ENCODE measurements at regions not wholly inside any gene's neighbourhood (a gene's known extent, or its start where the extent isn't known, plus 50 kb on each side); places are given as distances from the start of the nearest gene placed in this dataset.

GRCh38 chr15:68501616-68502015, 69.7 kb upstream of the ITGA11 start:
- no peak overlapping the region for H3K4me3 ChIP-seq (ENCODE audit: insufficient read depth, low read depth, low read length)
- H2BK120ac ChIP-seq (ENCODE audit: low read depth, low read length), result no peak overlapping the region
- in situ Hi-C loops (cut with MboI; ENCODE audit: low sequenced_read_pairs) (no loop called here), dilution Hi-C loops (cut with HindIII; ENCODE audit: low sequenced_read_pairs, unreplicated experiment) (no loop called here), intact Hi-C loops (cut with micrococcal nuclease) (no loop called here)
- no peak overlapping the region for H3K18ac ChIP-seq (ENCODE audit: low read depth, low read length)
- H3K4me1 ChIP-seq (ENCODE audit: control insufficient read depth, insufficient read depth, low read length), result peaks cover 11% of the 10 kb centered on the region
- H3K9ac ChIP-seq (ENCODE audit: low read depth, low read length), result no peak overlapping the region
- ATAC-seq (ENCODE audit: low read depth) (no peak), DNase-seq (no peak)
- H3K56ac ChIP-seq (ENCODE audit: extremely low read depth, insufficient read depth, low read length), result no peak overlapping the region
- H2BK5ac ChIP-seq (ENCODE audit: low read depth, low read length, poor library complexity, severe bottlenecking), result no peak overlapping the region
- WGBS, 2 experiments (ENCODE audit: extremely low coverage in 2 of 2, insufficient read length in 1 of 2), result 95% methylated on average over 2 of the region's 2 CpGs; no CpG with 5 or more reads in 1 of the 2 experiments
- no peaks in the 10 kb centered on the region for H3K36me3 ChIP-seq (ENCODE audit: control insufficient read depth, insufficient read depth, low read length)
- no peak overlapping the region for H4K5ac ChIP-seq (ENCODE audit: low read depth, low read length)
- H3K79me1 ChIP-seq (ENCODE audit: low read depth in 1 of 2, low read length in 2 of 2), result no peaks in the 10 kb centered on the region
- no peak overlapping the region for H2AK5ac ChIP-seq (ENCODE audit: low read depth, low read length)
- no TSS peak for BruUV-seq (replicated peaks)
- no peak overlapping the region for H3K23ac ChIP-seq (ENCODE audit: low read depth, low read length)
- POLR2A ChIA-PET (ENCODE audit: unreplicated experiment), result no interaction called here
- no peak overlapping the region for H3K14ac ChIP-seq (replicated peaks; ENCODE audit: low read depth, low read length)
- H3K4me2 ChIP-seq (ENCODE audit: low read depth, low read length), result no peak overlapping the region
- no peak overlapping the region for H2AFZ ChIP-seq (replicated peaks; ENCODE audit: low read length, poor library complexity)
- peaks cover 6% of the 10 kb centered on the region; the same call in 1 of the 2 replicates for H3K27me3 ChIP-seq (ENCODE audit: control insufficient read depth, insufficient read depth, low read length)
- H4K8ac ChIP-seq (ENCODE audit: low read depth in 2 of 2, low read length in 2 of 2), result no peak overlapping the region
- TF ChIP-seq POLR2A (IDR thresholded peaks at IDR 0.05; ENCODE audit: low read depth, low read length), result no peak
- TF ChIP-seq USF2 (IDR thresholded peaks at IDR 0.05; ENCODE audit: low read depth, low read length), result no peak
- no peak for TF ChIP-seq MAZ (IDR thresholded peaks at IDR 0.05; ENCODE audit: borderline replicate concordance, low read depth, low read length)
- TF ChIP-seq ELK1 (IDR thresholded peaks at IDR 0.05; ENCODE audit: borderline replicate concordance, low read depth, low read length), result no peak
- TF ChIP-seq BHLHE40 (IDR thresholded peaks at IDR 0.05; ENCODE audit: low read depth, low read length), result no peak
- TF ChIP-seq RAD21 (IDR thresholded peaks at IDR 0.05; ENCODE audit: low read length), result no peak
- no peak for TF ChIP-seq MXI1 (IDR thresholded peaks at IDR 0.05; ENCODE audit: borderline replicate concordance, low read depth, low read length)
- no peak for TF ChIP-seq CHD1 (IDR thresholded peaks at IDR 0.05; ENCODE audit: low read depth, low read length)
- TF ChIP-seq CTCF (conservative IDR thresholded peaks at IDR 0.05; ENCODE audit: low read depth, low read length), result no peak
- TF ChIP-seq SMC3 (IDR thresholded peaks at IDR 0.05; ENCODE audit: low read depth, low read length), result no peak
- TF ChIP-seq RFX5 (IDR thresholded peaks at IDR 0.05; ENCODE audit: low read depth, low read length), result no peak
- no peak for TF ChIP-seq MAFK (IDR thresholded peaks at IDR 0.05; ENCODE audit: low read depth, low read length)
- TF ChIP-seq CEBPB (IDR thresholded peaks at IDR 0.05; ENCODE audit: low read depth, low read length), result no peak
- no peak for TF ChIP-seq FOS (IDR thresholded peaks at IDR 0.05; ENCODE audit: low read depth, low read length)
- no peak for TF ChIP-seq NFE2L2 (IDR thresholded peaks at IDR 0.05; ENCODE audit: low read depth, low read length)
- CTCF ChIA-PET, result no interaction called here
- no peak overlapping the region for H2BK20ac ChIP-seq (ENCODE audit: low read depth, low read length)
- H4K91ac ChIP-seq (ENCODE audit: insufficient read depth, low read depth, low read length), result no peak overlapping the region
- no peak overlapping the region for H2BK15ac ChIP-seq (ENCODE audit: low read depth, low read length)
- H4K20me1 ChIP-seq (ENCODE audit: insufficient read depth, low read length), result no peaks in the 10 kb centered on the region
- peaks cover 12% of the 10 kb centered on the region for H3K9me1 ChIP-seq (ENCODE audit: insufficient read depth, low read length)
- no peaks in the 10 kb centered on the region for H3K9me3 ChIP-seq (ENCODE audit: control insufficient read depth, insufficient read depth, low read length)
- no peak overlapping the region for H2AK9ac ChIP-seq (replicated peaks; ENCODE audit: low read depth, low read length, poor library complexity)
- no peak overlapping the region for H3K27ac ChIP-seq (ENCODE audit: insufficient read depth, low read length)
- H3K4ac ChIP-seq (ENCODE audit: low read depth, low read length), result no peak overlapping the region

Measured in IMR-90 (cell line).